Lung microvascular endothelial cell (primary cell): ENCODE measurements at regions not wholly inside any gene's neighbourhood (a gene's known extent, or its start where the extent isn't known, plus 50 kb on each side); places are given as distances from the start of the nearest gene placed in this dataset.
"Not testable (repeated sequence)": the region's sequence is repeated elsewhere in the genome, so short reads cannot be mapped to it uniquely, and the experiment has no call there.

Experiments
- DNase-seq, 2 donors: peaks; one replicate each; pipeline versions ENCODE4 v3.0.0 to v3.0.0-alpha.2; 2010; ENCODE audit warnings: low read depth in 2 of 2

GRCh38 chr21:19981938-19982337 lies 1016.3 kb upstream of the NCAM2 start:
- DNase-seq: no peak

GRCh38 chr21:19986396-19986795 lies 1011.8 kb upstream of the NCAM2 start:
- DNase-seq: no peak

- no peak for DNase-seq
Observed at GRCh38 chr21:19987671-19988070, 1010.5 kb upstream of the NCAM2 start.

GRCh38 chr21:19992540-19992939 lies 1005.7 kb upstream of the NCAM2 start:
- DNase-seq: no peak

- no peak for DNase-seq
Observed at GRCh38 chr21:19993268-19993667, 1004.9 kb upstream of the NCAM2 start.

- no peak for DNase-seq
Observed at GRCh38 chr21:19995253-19995652, 1003.0 kb upstream of the NCAM2 start.

- DNase-seq: no peak
Observed at GRCh38 chr21:19998453-19998852, 999.8 kb upstream of the NCAM2 start.

GRCh38 chr21:19999369-20000272 lies 998.6 kb upstream of the NCAM2 start:
- no peak for DNase-seq

GRCh38 chr21:20004367-20004766 lies 993.8 kb upstream of the NCAM2 start:
- DNase-seq: peak in 1 of 2 donors; percentile 1

GRCh38 chr21:20010691-20011200 lies 987.5 kb upstream of the NCAM2 start:
- no peak for DNase-seq

- DNase-seq: no peak
Observed at GRCh38 chr21:20013851-20014250, 984.4 kb upstream of the NCAM2 start.

- no peak for DNase-seq
Observed at GRCh38 chr21:20016435-20017005, 981.7 kb upstream of the NCAM2 start.

- no peak for DNase-seq
Observed at GRCh38 chr21:20020026-20020425, 978.2 kb upstream of the NCAM2 start.

GRCh38 chr21:20023193-20023592 lies 975.0 kb upstream of the NCAM2 start:
- no peak for DNase-seq

- DNase-seq: no peak
Observed at GRCh38 chr21:20024741-20025140, 973.5 kb upstream of the NCAM2 start.

GRCh38 chr21:20026543-20026942 lies 971.7 kb upstream of the NCAM2 start:
- no peak for DNase-seq

- DNase-seq: no peak
Observed at GRCh38 chr21:20030390-20030789, 967.8 kb upstream of the NCAM2 start.

- DNase-seq: no peak
Observed at GRCh38 chr21:20031807-20032206, 966.4 kb upstream of the NCAM2 start.

GRCh38 chr21:20040768-20041167 lies 957.4 kb upstream of the NCAM2 start:
- no peak for DNase-seq

GRCh38 chr21:20045197-20045596 lies 953.0 kb upstream of the NCAM2 start:
- DNase-seq: no peak

GRCh38 chr21:20048130-20048837 lies 949.9 kb upstream of the NCAM2 start:
- not testable (repeated sequence) for DNase-seq

- no peak for DNase-seq
Observed at GRCh38 chr21:20083336-20083735, 914.9 kb upstream of the NCAM2 start.
